OCI-LY3 (cell line): ENCODE measurements at regions not wholly inside any gene's neighbourhood (a gene's known extent, or its start where the extent isn't known, plus 50 kb on each side); places are given as distances from the start of the nearest gene placed in this dataset.
"Not testable (repeated sequence)": the region's sequence is repeated elsewhere in the genome, so short reads cannot be mapped to it uniquely, and the experiment has no call there.

ENCODE experiments used
- EZH2phosphoT487 ChIP-seq: fragments of 200-600 bp; shearing (Covaris generic); IDR thresholded peaks from 2 replicates; pipeline ENCODE4 v1.6.1; 2018; ENCODE audit warnings: antibody characterized with exemption, mixed run types, low read depth
- TF ChIP-seq, protein P1 (sequence below): fragments of 200-600, 300-600 bp; sonication (generic); IDR thresholded peaks from 2 replicates; pipeline ENCODE4 v1.5.1; 2014; ENCODE audit warnings: antibody characterized with exemption, low read length, low read depth

DNA sequence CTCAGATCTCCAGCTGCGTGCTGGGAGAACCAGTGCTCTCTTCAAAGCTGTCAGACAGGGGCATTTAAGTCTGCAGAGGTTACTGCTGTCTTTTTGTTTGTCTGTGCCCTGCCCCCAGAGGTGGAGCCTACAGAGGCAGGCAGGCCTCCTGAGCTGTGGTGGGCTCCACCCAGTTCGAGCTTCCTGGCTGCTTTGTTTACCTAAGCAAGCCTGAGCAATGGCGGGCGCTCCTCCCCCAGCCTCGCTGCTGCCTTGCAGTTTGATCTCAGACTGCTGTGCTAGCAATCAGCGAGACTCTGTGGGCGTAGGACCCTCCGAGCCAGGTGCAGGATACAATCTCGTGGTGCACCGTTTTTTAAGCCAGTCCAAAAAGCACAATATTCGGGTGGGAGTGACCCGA lies 864.4 kb downstream of the GBE1 start:
- not testable (repeated sequence) for TF ChIP-seq EZH2phosphoT487
- TF ChIP-seq, protein P1, sequence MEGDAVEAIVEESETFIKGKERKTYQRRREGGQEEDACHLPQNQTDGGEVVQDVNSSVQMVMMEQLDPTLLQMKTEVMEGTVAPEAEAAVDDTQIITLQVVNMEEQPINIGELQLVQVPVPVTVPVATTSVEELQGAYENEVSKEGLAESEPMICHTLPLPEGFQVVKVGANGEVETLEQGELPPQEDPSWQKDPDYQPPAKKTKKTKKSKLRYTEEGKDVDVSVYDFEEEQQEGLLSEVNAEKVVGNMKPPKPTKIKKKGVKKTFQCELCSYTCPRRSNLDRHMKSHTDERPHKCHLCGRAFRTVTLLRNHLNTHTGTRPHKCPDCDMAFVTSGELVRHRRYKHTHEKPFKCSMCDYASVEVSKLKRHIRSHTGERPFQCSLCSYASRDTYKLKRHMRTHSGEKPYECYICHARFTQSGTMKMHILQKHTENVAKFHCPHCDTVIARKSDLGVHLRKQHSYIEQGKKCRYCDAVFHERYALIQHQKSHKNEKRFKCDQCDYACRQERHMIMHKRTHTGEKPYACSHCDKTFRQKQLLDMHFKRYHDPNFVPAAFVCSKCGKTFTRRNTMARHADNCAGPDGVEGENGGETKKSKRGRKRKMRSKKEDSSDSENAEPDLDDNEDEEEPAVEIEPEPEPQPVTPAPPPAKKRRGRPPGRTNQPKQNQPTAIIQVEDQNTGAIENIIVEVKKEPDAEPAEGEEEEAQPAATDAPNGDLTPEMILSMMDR: not testable (repeated sequence)
